HL-60 (cell line): ENCODE measurements at regions not wholly inside any gene's neighbourhood (a gene's known extent, or its start where the extent isn't known, plus 50 kb on each side); places are given as distances from the start of the nearest gene placed in this dataset.

Experiments used
- GABPA ChIP-seq: IDR thresholded peaks from 2 replicates; pipeline ENCODE4 v1.6.1; 2012; ENCODE audit warnings: low read depth
- POLR2AphosphoS5 ChIP-seq: IDR thresholded peaks from 2 replicates; pipeline ENCODE4 v1.6.1; 2012; ENCODE audit warnings: low read depth
- TF ChIP-seq, protein P1 (sequence below): IDR thresholded peaks from one replicate; pipeline ENCODE4 v1.5.1; 2011; ENCODE audit warnings: low read length, control low read depth, inconsistent platforms; ENCODE audit not compliant: insufficient read depth

GRCh38 chr1:71269179-71269578 lies 188.3 kb upstream of the ZRANB2 start:
- TF ChIP-seq, protein P1, sequence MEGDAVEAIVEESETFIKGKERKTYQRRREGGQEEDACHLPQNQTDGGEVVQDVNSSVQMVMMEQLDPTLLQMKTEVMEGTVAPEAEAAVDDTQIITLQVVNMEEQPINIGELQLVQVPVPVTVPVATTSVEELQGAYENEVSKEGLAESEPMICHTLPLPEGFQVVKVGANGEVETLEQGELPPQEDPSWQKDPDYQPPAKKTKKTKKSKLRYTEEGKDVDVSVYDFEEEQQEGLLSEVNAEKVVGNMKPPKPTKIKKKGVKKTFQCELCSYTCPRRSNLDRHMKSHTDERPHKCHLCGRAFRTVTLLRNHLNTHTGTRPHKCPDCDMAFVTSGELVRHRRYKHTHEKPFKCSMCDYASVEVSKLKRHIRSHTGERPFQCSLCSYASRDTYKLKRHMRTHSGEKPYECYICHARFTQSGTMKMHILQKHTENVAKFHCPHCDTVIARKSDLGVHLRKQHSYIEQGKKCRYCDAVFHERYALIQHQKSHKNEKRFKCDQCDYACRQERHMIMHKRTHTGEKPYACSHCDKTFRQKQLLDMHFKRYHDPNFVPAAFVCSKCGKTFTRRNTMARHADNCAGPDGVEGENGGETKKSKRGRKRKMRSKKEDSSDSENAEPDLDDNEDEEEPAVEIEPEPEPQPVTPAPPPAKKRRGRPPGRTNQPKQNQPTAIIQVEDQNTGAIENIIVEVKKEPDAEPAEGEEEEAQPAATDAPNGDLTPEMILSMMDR, result no peak
- TF ChIP-seq POLR2AphosphoS5 (no peak), GABPA (no peak)
